GM20431 (cell line): ENCODE measurements at regions not wholly inside any gene's neighbourhood (a gene's known extent, or its start where the extent isn't known, plus 50 kb on each side); places are given as distances from the start of the nearest gene placed in this dataset.
"Not testable (repeated sequence)": the region's sequence is repeated elsewhere in the genome, so short reads cannot be mapped to it uniquely, and the experiment has no call there.

Experiments
- in situ Hi-C: fragments of 300-500 bp; cut with MseI, MboI; formaldehyde crosslinking; loops from one replicate; pipeline ENCODE4 v1.15.0; 2020; ENCODE audit warnings: low sequenced_read_pairs; ENCODE audit not compliant: unreplicated experiment

DNA sequence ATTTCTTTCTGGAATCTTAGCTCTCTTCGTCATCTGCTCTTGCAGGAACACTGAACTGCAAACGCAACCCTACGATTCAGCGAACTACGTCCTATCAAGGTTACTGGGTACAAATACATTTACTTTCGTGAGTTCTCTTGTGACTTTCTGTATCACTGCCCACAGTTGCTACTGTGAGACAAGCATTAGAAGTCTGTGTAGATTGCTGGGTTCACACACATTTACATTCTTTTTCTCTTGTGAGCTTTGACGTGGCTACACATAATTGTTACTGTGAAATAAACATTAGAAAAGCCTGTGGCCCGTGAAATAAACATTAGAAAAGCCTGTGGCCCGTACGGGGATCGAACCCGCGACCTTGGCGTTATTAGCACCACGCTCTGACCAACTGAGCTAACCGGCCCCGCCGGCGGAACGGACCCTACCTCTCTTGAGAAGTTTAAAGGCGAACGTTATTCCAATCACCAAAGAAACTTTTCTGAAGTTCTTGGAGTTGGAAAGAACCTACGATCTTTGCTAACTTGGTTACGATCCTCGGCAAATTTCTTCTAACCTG is 61.2 kb upstream of the ZNF322 start:
- in situ Hi-C loops, result not testable (repeated sequence)

DNA sequence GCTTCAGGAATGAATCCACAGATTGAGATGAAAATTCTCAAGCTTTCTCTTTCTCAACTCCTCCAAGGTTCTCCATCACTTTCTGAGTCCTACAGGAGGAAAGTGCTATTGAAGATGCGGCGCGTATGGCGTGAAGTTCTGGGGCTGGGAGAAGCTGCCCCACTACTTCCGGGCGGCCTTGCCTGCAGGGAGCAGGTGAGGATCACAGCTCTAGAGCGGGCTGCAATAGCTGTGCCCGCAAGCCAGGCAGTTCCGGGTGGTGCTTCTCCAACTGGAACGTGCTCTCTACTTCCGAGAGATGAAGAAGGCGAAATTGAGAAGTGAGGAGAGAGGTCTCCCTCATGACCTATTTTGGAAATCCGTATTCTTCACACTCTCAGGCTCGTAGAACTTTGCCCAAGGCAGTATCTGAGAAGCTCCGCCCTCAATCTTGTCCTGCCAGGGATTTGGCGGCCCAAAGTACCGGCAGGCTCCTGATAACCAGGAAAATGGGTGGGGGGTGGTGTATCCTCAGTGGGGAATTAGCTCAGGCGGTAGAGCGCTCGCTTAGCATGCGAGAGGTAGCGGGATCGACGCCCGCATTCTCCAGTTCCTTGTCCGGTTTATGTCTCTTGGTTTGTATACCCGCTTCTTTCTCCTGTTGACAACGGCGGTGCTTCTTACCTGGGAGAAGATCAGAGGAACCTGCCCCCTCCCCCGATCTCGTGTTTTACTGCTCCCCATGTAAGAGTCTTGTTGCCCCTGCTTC is 70.6 kb upstream of the ZNF322 start:
- in situ Hi-C loops, result not testable (repeated sequence)

DNA sequence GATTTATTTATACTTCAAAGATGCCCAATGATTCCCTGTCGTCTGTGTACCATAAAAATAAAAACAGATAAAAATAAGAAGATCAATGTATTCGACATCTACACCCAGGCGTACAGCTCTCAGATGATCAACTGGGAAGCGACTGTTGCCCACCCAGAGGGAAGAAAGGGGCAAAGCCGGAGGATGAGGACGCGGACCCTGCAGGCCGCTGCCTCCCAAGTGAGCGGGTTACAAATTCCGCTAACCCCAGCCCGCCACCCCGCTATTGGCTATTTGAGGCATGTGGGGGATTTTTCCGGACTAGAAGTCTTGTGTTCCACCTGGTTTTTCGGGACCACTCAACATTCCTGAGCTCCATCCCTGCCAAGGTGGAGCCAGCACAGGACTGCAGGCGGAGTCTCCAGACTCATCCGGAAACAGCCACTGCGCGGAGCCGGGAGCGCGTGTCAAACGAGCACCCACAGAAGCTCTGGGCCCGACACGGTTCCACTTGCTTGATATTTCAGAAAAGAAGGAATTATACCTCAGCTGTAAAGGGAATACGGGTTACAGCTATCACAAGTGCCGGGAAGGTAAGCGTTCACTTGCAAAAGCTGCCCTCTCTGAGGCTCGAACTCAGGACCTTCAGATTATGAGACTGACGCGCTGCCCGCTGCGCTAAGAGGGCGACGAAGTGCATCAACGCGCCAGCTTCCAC is 75.4 kb upstream of the ZNF322 start:
- in situ Hi-C loops, result not testable (repeated sequence)

DNA sequence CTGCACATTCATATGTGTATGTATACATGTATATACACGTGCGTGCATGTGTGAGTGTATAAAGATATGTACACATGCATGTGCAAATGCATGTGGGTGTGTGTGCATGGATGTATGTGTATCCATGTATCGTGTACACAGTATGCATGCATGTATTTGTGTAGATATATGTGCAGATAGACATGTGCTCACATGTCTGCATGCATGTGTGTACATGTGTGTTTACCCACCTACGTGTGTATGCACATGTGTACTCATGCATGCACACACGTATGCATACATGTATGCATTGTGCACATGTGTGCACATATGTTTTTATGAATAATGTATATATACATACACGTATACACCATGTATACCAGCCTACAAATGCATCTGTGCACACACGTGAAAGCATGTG is 80.3 kb upstream of the ZNF322 start:
- in situ Hi-C loops, result no loop called here

DNA sequence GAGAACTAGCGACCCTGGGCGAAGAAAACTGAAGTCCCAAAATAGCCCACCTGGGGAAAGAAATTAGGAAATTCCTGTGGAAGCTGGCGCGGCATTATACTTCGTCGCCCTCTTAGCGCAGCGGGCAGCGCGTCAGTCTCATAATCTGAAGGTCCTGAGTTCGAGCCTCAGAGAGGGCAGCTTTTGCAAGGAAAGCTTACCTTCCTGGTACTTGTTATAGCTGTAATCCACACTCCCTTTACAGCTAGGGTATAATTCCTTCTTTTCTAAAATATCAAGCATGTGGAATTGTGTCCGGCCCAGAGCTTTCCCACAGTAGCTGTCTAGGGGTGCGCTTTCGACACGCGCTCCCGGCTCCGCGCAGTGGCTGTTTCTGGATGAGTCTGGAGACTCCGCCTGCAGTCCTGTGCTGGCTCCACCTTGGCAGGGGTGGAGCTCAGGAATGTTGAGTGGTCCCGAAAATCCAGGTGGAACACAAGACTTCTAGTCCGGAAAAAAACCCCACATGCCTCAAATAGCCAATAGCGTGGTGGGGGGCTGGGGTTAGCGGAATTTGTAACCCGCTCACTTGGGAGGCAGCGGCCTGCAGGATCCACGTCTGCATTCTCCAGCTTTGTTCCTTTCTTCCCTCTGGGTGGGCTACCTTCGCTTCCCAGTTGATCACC is 83.7 kb upstream of the ZNF322 start:
- in situ Hi-C loops, result no loop called here

DNA sequence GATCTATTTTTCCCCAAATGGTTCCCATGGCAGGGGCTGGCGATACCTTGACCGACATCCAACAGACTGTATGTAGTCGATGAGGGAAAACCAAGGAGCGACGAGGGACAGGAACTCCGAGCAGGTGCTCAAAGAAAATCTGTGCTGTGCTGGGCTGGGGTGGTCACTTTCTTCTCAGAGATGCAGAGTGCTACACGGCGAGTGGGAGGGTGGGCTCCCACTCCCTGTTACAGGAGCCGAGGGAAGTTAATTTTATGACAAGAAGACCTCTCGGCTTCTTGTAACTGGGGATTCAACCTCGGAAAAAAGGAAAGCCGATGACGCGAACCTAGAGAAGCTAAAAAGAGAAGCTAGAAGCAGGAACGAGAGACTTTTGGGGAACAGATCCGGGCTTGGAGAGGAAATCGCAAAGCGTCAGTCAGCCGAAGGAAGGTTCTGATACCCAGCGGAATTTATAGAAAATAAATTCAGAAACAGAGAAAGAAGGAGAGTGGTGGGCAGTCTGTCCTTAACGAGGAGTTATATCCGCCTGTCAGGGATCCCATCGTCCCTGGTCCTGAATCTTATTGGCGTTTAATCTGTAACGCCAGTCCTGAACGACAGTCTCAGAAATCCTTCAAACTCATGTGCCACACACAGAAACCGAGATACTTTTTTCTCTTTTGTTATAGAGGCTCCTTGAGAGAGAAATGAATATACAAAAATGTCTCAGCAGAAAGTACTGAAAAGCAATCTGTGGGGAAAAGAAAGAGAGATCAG is 84.6 kb upstream of the ZNF322 start:
- in situ Hi-C loops, result no loop called here

DNA sequence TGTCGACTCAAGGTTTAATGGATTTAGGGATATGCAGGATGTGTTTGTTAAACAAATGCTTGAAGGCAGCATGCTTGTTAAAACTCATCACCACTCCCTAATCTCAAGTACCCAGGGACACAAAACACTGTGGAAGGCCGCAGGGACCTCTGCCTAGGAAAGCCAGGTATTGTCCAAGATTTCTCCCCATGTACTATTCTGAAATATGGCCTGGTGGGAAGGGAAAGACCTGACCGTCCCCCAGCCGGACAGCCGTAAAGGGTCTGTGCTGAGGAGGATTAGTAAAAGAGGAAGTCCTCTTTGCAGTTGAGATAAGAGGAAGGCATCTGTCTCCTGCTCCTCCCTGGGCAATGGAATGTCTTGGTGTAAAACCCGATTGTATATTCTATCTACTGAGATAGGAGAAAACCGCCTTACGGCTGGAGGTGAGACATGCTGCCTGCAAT is 85.3 kb upstream of the ZNF322 start:
- in situ Hi-C loops, result not testable (repeated sequence)

DNA sequence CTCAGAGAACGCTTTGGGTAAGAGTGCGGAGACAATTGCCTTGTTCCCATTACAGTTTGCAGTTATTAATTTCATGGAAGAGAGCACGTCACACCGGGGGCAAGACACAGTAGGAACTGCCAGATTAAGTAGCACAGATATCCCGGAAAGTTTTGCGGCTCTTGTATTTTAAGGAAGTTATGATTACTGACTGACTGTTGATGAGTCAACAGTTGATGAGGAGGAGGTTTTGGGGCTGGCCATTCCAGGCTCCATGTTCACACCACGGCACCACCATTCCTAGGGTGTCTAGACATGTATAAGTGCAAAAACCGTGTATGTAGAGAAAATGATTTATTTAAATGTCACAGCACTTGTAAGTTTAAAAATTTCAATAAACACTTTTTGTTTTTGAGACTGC is 86.4 kb upstream of the ZNF322 start:
- in situ Hi-C loops, result not testable (repeated sequence)

DNA sequence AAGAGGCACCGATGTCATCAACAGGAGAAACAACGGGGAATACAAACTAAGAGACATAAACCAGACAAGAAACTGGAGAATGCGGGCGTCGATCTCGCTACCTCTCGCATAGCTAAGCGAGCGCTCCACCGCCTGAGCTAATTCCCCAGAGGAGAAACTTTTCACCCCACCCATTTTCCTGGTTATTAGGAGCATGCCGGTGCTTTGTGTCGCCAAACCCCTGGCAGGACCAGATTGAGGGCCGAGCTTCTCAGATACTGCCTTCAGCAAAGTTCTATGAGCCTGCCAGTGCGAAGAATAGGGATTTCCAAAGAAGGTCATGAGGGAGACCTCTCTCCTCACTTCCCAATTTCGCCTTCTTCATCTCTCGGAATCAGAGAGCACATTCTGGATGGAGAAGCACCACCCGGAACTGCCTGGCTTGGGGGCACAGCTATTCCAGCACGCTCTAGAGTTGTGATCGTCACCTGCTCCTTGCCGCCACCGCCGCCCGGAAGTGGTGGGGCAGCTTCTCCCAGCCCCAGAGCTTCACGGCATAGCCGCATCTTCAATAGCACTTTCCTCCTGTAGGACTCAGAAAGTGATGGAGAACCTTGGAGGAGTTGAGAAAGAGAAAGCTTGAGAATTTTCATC is 89.7 kb upstream of the ZNF322 start:
- in situ Hi-C loops, result not testable (repeated sequence)

DNA sequence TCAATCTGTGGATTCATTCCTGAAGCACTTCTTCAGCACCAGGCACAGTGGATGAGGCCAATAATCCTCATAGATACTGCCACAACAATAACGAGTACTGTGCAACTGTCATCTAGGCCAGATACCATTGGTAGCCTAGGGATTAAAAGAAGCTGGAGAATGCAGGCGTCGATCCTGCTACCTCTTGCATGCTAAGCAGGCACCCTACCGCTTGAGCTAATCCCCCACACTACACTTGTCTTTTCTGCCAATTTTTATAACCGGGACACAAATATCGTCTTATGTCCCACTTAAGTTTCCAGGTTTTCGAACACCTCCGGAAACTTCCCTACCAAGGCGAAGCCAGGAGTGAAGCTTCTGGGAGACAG is 90.2 kb upstream of the ZNF322 start:
- in situ Hi-C loops, result not testable (repeated sequence)

DNA sequence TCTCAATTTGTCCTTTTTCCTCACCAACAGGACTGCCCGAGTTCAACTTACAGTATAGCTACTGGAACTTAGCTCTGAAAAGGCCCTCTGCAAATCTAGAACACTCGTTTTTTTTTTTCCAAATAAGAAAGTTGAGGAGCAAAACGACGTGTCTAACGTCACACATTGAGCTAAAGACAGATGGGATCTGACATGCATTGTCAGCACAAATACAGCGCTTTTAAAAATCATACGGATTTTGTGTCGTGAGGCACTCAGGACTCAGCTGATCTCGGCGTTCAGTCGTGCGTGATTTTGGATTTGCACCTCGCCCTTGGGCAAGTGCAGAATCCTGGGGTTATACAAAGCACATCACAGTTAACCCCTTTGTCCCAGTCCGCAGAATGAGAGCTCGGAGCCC is 94.7 kb upstream of the ZNF322 start:
- in situ Hi-C loops, result no loop called here

DNA sequence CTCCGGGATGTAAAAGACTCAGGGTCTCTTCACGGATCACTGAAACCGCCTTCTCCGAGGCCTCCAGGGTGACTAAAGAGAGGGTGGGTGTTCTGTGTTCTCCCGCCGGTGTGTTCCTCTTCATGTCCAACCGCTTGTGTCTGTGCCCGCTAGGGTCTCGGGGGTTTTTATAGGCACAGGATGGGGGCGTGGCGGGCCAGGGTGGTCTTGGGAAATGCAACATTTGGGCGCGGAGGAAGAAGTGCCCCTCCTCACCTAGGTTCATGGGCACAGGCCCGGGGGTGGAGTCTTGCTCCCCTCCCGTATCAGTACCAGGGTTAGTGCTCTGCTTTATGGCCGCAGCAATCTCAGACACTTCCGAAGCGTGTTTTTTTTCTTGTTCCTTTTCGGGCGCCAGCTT is 95.3 kb upstream of the ZNF322 start:
- in situ Hi-C loops, result not testable (repeated sequence)

DNA sequence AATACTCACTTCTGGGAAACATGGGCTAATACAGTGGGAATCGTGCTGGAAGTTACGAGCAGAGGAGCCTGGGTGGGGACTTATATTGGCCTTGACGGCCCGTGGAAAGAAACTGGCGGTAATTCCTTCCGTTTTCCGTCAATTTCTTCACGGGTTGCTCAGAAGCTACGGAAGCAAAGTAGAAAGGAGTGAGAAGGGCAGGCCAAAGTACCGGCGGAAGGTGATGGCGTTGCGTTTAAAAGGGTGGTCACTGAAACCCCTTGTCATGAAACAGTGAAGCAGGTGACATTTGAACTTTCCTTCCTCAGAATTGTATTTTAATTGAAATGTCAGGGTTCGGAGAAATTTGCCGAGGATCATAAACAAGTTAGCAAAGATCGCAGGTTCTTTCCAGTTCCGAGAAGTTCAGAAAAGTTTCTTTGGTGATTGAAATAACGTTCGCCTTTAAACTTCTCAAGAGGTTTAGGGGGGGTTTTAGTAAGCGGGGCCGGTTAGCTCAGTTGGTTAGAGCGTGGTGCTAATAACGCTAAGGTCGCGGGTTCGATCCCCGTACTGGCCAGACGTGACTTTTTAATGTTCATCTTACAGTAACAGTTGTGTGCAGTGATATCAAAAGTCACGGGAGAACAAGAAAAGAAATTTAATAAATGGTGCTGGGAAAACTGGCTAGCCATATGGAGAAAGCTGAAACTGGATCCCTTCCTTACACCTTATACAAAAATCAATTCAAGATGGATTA is 96.7 kb upstream of the ZNF322 start:
- in situ Hi-C loops, result not testable (repeated sequence)

DNA sequence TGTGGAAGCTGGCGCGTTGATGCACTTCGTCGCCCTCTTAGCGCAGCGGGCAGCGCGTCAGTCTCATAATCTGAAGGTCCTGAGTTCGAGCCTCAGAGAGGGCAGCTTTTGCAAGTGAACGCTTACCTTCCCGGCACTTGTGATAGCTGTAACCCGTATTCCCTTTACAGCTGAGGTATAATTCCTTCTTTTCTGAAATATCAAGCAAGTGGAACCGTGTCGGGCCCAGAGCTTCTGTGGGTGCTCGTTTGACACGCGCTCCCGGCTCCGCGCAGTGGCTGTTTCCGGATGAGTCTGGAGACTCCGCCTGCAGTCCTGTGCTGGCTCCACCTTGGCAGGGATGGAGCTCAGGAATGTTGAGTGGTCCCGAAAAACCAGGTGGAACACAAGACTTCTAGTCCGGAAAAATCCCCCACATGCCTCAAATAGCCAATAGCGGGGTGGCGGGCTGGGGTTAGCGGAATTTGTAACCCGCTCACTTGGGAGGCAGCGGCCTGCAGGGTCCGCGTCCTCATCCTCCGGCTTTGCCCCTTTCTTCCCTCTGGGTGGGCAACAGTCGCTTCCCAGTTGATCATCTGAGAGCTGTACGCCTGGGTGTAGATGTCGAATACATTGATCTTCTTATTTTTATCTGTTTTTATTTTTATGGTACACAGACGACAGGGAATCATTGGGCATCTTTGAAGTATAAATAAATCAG is 106.8 kb upstream of the ZNF322 start:
- in situ Hi-C loops, result not testable (repeated sequence)

DNA sequence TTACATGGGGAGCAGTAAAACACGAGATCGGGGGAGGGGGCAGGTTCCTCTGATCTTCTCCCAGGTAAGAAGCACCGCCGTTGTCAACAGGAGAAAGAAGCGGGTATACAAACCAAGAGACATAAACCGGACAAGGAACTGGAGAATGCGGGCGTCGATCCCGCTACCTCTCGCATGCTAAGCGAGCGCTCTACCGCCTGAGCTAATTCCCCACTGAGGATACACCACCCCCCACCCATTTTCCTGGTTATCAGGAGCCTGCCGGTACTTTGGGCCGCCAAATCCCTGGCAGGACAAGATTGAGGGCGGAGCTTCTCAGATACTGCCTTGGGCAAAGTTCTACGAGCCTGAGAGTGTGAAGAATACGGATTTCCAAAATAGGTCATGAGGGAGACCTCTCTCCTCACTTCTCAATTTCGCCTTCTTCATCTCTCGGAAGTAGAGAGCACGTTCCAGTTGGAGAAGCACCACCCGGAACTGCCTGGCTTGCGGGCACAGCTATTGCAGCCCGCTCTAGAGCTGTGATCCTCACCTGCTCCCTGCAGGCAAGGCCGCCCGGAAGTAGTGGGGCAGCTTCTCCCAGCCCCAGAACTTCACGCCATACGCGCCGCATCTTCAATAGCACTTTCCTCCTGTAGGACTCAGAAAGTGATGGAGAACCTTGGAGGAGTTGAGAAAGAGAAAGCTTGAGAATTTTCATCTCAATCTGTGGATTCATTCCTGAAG is 111.6 kb upstream of the ZNF322 start:
- in situ Hi-C loops, result not testable (repeated sequence)

DNA sequence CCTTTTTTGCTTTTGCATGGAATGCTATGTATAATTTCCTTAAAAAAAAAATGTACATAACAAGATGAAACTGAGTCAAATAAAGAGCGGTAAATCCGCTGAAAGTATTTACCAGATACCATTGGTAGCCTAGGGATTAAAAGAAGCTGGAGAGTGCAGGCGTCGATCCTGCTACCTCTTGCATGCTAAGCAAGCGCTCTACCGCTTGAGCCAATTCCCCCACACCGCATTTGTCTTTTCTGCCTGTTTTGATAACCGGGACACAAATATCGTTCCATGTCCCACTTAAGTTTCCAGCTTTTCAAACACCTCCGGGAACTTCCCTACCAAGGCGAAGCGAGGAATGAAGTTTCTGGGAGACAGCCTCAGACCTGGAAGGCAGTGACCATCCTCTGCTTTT is 113.9 kb upstream of the ZNF322 start:
- in situ Hi-C loops, result not testable (repeated sequence)

DNA sequence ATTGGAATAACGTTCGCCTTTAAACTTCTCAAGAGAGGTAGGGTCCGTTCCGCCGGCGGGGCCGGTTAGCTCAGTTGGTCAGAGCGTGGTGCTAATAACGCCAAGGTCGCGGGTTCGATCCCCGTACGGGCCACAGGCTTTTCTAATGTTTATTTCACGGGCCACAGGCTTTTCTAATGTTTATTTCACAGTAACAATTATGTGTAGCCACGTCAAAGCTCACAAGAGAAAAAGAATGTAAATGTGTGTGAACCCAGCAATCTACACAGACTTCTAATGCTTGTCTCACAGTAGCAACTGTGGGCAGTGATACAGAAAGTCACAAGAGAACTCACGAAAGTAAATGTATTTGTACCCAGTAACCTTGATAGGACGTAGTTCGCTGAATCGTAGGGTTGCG is 121.0 kb upstream of the ZNF322 start:
- in situ Hi-C loops, result not testable (repeated sequence)
